OCI-LY1 (cell line): ENCODE measurements at regions not wholly inside any gene's neighbourhood (a gene's known extent, or its start where the extent isn't known, plus 50 kb on each side); places are given as distances from the start of the nearest gene placed in this dataset.

ENCODE experiments used
- H2AFZ ChIP-seq: fragments of 200-600 bp; sonication (generic), shearing (Covaris generic); 2 replicates; pipeline ENCODE4 v1.6.0; 2014; ENCODE audit warnings: antibody characterized with exemption, mild to moderate bottlenecking, low read length
- H3F3A ChIP-seq: fragments of 200-600 bp; sonication (generic), shearing (Covaris generic); 2 replicates; pipeline ENCODE4 v1.6.0; 2014; ENCODE audit warnings: mild to moderate bottlenecking, antibody characterized with exemption, low read length, moderate library complexity; ENCODE audit not compliant: insufficient read depth
- H3K27ac ChIP-seq: fragments of 200-600 bp; sonication (generic); 2 replicates; pipeline ENCODE4 v1.5.1; 2014; ENCODE audit warnings: low read length, mixed run types, mild to moderate bottlenecking, low read depth; ENCODE audit not compliant: poor library complexity, severe bottlenecking
- H3K27me3 ChIP-seq: fragments of 200-600 bp; sonication (generic); 2 replicates; pipeline ENCODE4 v1.6.0; 2014; ENCODE audit warnings: antibody characterized with exemption, mild to moderate bottlenecking, low read length, moderate library complexity; ENCODE audit not compliant: insufficient read depth
- H3K36me3 ChIP-seq: fragments of 200-600 bp; sonication (generic); 2 replicates; pipeline ENCODE4 v1.6.1; 2014; ENCODE audit warnings: mild to moderate bottlenecking, antibody characterized with exemption, low read length, moderate library complexity, mixed read lengths; ENCODE audit not compliant: insufficient read depth
- H3K4me1 ChIP-seq: fragments of 200-600 bp; sonication (generic); 2 replicates; pipeline ENCODE4 v1.5.1; 2014; ENCODE audit warnings: mild to moderate bottlenecking, low read length, moderate library complexity; ENCODE audit not compliant: insufficient read depth, severe bottlenecking
- H3K4me2 ChIP-seq: fragments of 200-600 bp; sonication (generic), shearing (Covaris generic); 2 replicates; pipeline ENCODE4 v1.6.1; 2014; ENCODE audit warnings: low read length
- H3K4me3 ChIP-seq: fragments of 200-600 bp; sonication (generic); 2 replicates; pipeline ENCODE4 v1.5.1; 2014; ENCODE audit warnings: low read length, low read depth, mild to moderate bottlenecking, mixed read lengths; ENCODE audit not compliant: poor library complexity, severe bottlenecking
- H3K79me2 ChIP-seq: fragments of 200-600 bp; shearing (Covaris generic); 2 replicates; pipeline ENCODE4 v1.6.1; 2016; ENCODE audit warnings: mixed run types, low read length, mixed read lengths; ENCODE audit not compliant: insufficient read depth
- H3K9ac ChIP-seq: fragments of 200-600 bp; sonication (generic), shearing (Covaris generic); 2 replicates; pipeline ENCODE4 v1.6.1; 2014; ENCODE audit warnings: mild to moderate bottlenecking, low read length, mixed read lengths
- H3K9me2 ChIP-seq: fragments of 200-600 bp; sonication (generic), shearing (Covaris generic); 2 replicates; pipeline ENCODE4 v1.6.1; 2014; ENCODE audit warnings: low read depth, mild to moderate bottlenecking, low read length, mixed read lengths
- H3K9me3 ChIP-seq: fragments of 200-600 bp; shearing (Covaris generic); 2 replicates; pipeline ENCODE4 v1.6.1; 2014; ENCODE audit warnings: low read length, mixed read lengths
- H4K20me1 ChIP-seq: fragments of 200-600 bp; sonication (generic), shearing (Covaris generic); 2 replicates; pipeline ENCODE4 v1.6.0; 2016; ENCODE audit warnings: mild to moderate bottlenecking, low read length; ENCODE audit not compliant: insufficient read depth
- CTCF ChIP-seq: fragments of 200-600 bp; sonication (generic), shearing (Covaris generic); IDR thresholded peaks from 2 replicates; pipeline ENCODE4 v1.5.1; 2017; ENCODE audit warnings: mild to moderate bottlenecking, antibody characterized with exemption, low read length, moderate library complexity, mixed read lengths
- EZH2 ChIP-seq: fragments of 200-600 bp; sonication (generic), shearing (Covaris generic); IDR thresholded peaks from 2 replicates; pipeline ENCODE4 v1.8.0; 2017; ENCODE audit warnings: borderline replicate concordance, mixed run types, mild to moderate bottlenecking, antibody characterized with exemption, low read length, moderate library complexity, mixed read lengths

DNA sequence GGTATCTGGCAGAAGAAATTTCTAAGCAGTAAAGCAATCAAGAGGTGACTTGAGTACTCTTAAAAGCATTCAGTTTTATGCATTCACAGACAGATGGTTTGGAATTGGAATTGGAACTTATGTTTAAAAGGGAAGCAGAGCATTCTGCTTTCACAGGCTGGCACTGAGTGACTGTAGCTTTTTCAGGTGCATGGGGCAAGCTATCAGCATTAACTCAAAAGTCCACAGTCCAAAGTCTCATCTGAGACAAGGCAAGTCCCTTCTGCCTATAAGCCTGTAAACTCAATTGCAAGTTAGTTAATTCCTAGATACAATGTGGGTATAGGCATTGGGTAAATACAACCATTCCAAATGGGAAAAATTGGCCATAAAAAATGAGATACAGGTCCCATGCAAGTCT is 1620.3 kb downstream of the MRPL39 start:
- H3K79me2 ChIP-seq, result no peaks in the 10 kb centered on the region
- no peaks in the 10 kb centered on the region for H3K36me3 ChIP-seq
- no peaks in the 10 kb centered on the region for H3K27me3 ChIP-seq
- no peaks in the 10 kb centered on the region for H3F3A ChIP-seq
- H3K9me3 ChIP-seq, result no peaks in the 10 kb centered on the region
- no peak overlapping the region for H2AFZ ChIP-seq
- no peak overlapping the region for H3K9ac ChIP-seq
- no peak overlapping the region for H3K27ac ChIP-seq
- no peaks in the 10 kb centered on the region for H3K4me1 ChIP-seq
- TF ChIP-seq EZH2 (no peak), CTCF (no peak)
- H3K4me2 ChIP-seq, result no peak overlapping the region
- no peaks in the 10 kb centered on the region for H4K20me1 ChIP-seq
- H3K9me2 ChIP-seq, result no peaks in the 10 kb centered on the region
- no peak overlapping the region for H3K4me3 ChIP-seq

- no peaks in the 10 kb centered on the region for H3K9me2 ChIP-seq
- no peaks in the 10 kb centered on the region for H3K4me1 ChIP-seq
- no peak overlapping the region for H3K27ac ChIP-seq
- no peaks in the 10 kb centered on the region for H3K9me3 ChIP-seq
- H3K79me2 ChIP-seq, result no peaks in the 10 kb centered on the region
- H3K4me3 ChIP-seq, result no peak overlapping the region
- H2AFZ ChIP-seq, result no peak overlapping the region
- H3K9ac ChIP-seq, result no peak overlapping the region
- no peaks in the 10 kb centered on the region for H3K36me3 ChIP-seq
- no peaks in the 10 kb centered on the region for H4K20me1 ChIP-seq
- TF ChIP-seq EZH2 (no peak), CTCF (no peak)
- no peak overlapping the region for H3K4me2 ChIP-seq
- H3K27me3 ChIP-seq, result no peaks in the 10 kb centered on the region
- no peaks in the 10 kb centered on the region for H3F3A ChIP-seq
Observed at GRCh38 chr21:23986214-23986613, 1621.1 kb downstream of the MRPL39 start.

DNA sequence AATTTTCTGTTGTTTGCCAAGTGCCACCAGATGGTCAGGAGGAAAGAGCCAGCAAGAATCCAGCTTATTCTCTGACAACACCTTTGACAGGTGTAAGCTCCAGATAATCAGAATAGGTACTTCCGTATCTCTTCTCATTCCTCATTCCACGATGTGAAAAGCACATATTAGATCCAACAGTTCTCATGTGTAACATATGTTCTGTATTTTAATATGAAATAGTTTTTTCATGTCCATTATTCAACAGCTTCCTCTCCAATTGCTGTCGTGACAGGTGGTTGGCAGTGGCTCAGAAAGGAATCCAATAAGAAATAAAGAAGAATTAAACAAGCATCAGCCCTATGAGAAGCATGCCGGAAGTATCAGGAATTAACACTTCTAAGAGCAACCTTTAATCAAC is 1624.7 kb downstream of the MRPL39 start:
- H3K4me1 ChIP-seq, result no peaks in the 10 kb centered on the region
- H3F3A ChIP-seq, result no peaks in the 10 kb centered on the region
- no peak overlapping the region for H3K4me3 ChIP-seq
- no peak overlapping the region for H3K9ac ChIP-seq
- H3K79me2 ChIP-seq, result no peaks in the 10 kb centered on the region
- TF ChIP-seq EZH2 (no peak), CTCF (no peak)
- H3K36me3 ChIP-seq, result no peaks in the 10 kb centered on the region
- H3K9me2 ChIP-seq, result no peaks in the 10 kb centered on the region
- no peaks in the 10 kb centered on the region for H4K20me1 ChIP-seq
- H3K4me2 ChIP-seq, result no peak overlapping the region
- no peaks in the 10 kb centered on the region for H3K27me3 ChIP-seq
- no peak overlapping the region for H3K27ac ChIP-seq
- H2AFZ ChIP-seq, result no peak overlapping the region
- no peaks in the 10 kb centered on the region for H3K9me3 ChIP-seq
